ENCODE measurements at regions not wholly inside any gene's neighbourhood (a gene's known extent, or its start where the extent isn't known, plus 50 kb on each side); places are given as distances from the start of the nearest gene placed in this dataset.

DNA sequence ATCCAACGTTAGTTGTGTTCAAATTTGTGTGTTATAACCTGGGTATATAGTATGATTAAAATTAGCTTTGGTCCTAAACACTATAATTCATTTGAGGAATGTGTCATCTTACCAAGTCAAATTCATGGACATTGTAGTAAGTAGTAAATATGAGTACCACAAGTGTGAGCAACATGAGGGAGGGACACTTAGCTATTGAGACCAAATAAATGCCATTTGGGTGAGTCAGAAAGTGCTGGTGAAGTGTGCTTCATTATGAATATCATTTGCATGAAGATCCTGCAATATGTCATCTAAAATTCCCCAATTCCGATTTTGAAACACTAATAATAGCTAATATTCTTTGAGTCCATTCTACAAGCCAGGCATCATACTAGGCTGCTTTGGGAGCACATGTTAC lies 336.7 kb upstream of the KIF2A start:
- TF ChIP-seq, protein P1, sequence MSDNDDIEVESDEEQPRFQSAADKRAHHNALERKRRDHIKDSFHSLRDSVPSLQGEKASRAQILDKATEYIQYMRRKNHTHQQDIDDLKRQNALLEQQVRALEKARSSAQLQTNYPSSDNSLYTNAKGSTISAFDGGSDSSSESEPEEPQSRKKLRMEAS (IDR thresholded peaks at IDR 0.05) = no peak
- TF ChIP-seq, protein P2, sequence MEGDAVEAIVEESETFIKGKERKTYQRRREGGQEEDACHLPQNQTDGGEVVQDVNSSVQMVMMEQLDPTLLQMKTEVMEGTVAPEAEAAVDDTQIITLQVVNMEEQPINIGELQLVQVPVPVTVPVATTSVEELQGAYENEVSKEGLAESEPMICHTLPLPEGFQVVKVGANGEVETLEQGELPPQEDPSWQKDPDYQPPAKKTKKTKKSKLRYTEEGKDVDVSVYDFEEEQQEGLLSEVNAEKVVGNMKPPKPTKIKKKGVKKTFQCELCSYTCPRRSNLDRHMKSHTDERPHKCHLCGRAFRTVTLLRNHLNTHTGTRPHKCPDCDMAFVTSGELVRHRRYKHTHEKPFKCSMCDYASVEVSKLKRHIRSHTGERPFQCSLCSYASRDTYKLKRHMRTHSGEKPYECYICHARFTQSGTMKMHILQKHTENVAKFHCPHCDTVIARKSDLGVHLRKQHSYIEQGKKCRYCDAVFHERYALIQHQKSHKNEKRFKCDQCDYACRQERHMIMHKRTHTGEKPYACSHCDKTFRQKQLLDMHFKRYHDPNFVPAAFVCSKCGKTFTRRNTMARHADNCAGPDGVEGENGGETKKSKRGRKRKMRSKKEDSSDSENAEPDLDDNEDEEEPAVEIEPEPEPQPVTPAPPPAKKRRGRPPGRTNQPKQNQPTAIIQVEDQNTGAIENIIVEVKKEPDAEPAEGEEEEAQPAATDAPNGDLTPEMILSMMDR (IDR thresholded peaks at IDR 0.05) = no peak
- no peak for TF ChIP-seq EP300 (IDR thresholded peaks at IDR 0.05)
- TF ChIP-seq NFE2L2 (conservative IDR thresholded peaks at IDR 0.05; ENCODE audit: low read length) = no peak
- TF ChIP-seq SMC3 (IDR thresholded peaks at IDR 0.05) = no peak
- no peak for TF ChIP-seq POLR2A (IDR thresholded peaks at IDR 0.05; ENCODE audit: low read length)
- TF ChIP-seq KDM1A (IDR thresholded peaks at IDR 0.05; ENCODE audit: low read depth) = no peak
- TF ChIP-seq NR3C1 (IDR thresholded peaks at IDR 0.05) = no peak
- TF ChIP-seq CEBPB (IDR thresholded peaks at IDR 0.05) = no peak
- no peak for TF ChIP-seq EHMT2 (IDR thresholded peaks at IDR 0.05; ENCODE audit: low read depth)
- TF ChIP-seq HDAC2 (IDR thresholded peaks at IDR 0.05) = no peak
- TF ChIP-seq CBX2 (IDR thresholded peaks at IDR 0.05; ENCODE audit: borderline replicate concordance, low read depth) = no peak
- no peak for TF ChIP-seq RAD21 (conservative IDR thresholded peaks at IDR 0.05 in 1 of 2, IDR thresholded peaks at IDR 0.05 in 1 of 2)
- no peak for TF ChIP-seq MYC (IDR thresholded peaks at IDR 0.05; ENCODE audit: borderline replicate concordance, low read length)
